ENCODE measurements at regions not wholly inside any gene's neighbourhood (a gene's known extent, or its start where the extent isn't known, plus 50 kb on each side); places are given as distances from the start of the nearest gene placed in this dataset.
A peak's percentile ranks its signal among the peaks of the same experiment; 100 is the strongest.
"Not testable (repeated sequence)": the region's sequence is repeated elsewhere in the genome, so short reads cannot be mapped to it uniquely, and the experiment has no call there.

GRCh38 chr9:75545287-75545686 lies 345.2 kb upstream of the PCSK5 start:
- no peak for DNase-seq

GRCh38 chr9:75548871-75549270 lies 341.6 kb upstream of the PCSK5 start:
- no peak for DNase-seq

DNA sequence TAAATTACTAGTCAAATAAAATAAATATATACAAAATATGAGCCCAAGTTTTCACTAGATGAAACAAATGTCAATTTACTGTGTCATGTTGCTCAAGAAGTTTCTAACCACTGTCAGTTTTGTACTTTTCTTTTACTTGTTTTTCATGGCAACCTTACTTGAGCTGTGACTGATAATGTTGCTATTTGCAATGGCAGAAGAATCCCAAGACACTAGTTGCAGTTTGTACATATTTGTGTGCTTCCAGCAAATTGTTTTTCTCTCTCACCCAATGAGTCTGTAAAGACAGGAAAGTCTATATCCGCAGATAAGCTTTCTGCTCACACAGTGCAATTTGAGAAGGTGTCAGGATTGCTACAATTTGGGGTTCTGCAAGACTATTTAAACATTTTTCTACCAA lies 338.6 kb upstream of the PCSK5 start:
- no peak for DNase-seq

- DNase-seq, result no peak
Observed at GRCh38 chr9:75552941-75553340, 337.5 kb upstream of the PCSK5 start.

- not testable (repeated sequence) for DNase-seq
Observed at GRCh38 chr9:75566813-75567212, 323.7 kb upstream of the PCSK5 start.

GRCh38 chr9:75570538-75570937 lies 319.9 kb upstream of the PCSK5 start:
- DNase-seq, result no peak

DNA sequence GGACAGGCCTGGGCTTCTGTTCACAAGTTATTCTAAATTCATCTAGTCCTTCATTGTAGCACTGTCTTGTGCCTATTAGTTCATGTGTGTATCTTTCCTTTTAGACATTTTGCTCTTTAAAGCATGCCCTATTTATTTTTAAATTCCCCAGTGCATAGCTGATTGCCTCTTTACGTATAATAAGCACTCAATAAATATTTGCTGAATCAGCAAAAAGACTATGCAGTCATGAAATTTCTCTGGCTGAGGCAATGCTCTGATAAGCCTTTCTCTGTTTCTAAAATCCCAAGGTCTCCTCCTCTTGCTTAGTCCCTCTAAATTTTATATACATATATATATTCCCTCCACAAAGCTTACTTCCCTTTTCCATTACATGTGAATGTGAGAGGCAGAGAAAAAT lies 315.9 kb upstream of the PCSK5 start:
- no peak for DNase-seq

GRCh38 chr9:75582870-75583269 lies 307.6 kb upstream of the PCSK5 start:
- no peak for DNase-seq

DNA sequence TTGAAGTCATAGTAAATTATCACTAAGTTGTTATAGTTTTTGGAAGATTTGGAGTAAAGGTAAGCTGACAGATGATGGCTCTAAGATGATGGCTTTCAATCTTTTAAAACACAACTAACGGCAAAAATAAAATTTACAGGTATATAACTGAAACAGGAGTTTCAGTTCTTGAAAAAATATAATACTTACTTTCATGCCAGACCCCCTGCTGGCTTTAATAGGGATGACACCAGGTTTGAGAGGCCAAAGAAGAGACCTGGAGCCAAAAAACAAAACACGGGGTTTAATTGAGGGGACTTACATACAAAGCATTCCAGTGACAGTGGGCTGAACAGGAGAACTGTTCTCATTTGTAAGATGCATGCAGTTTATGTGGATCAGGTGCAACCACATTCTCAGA lies 301.7 kb upstream of the PCSK5 start:
- DNase-seq, result no peak

- DNase-seq, result no peak
Observed at GRCh38 chr9:75589497-75589896, 301.0 kb upstream of the PCSK5 start.

- no peak for DNase-seq
Observed at GRCh38 chr9:75591972-75592371, 298.5 kb upstream of the PCSK5 start.

GRCh38 chr9:75592586-75592985 lies 297.9 kb upstream of the PCSK5 start:
- no peak for DNase-seq

- DNase-seq, result no peak
Observed at GRCh38 chr9:75593920-75594319, 296.6 kb upstream of the PCSK5 start.

DNA sequence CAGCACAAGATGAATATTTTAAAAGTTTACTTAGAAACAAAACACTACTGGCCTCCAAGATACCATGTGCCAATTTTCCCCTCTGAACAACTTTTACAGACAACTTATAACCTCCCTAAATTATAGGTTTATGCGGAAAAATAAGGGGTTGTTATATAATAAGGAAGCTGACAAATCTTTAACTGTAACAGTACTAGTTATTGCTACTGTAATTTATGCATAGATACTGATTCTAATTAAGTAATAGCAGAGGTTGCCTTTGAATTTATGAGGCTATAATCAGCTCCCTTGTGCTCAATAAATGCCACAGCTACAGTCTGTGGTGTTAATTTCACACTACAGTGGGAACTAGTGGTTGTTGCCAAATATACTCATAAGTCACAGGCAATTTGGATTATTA lies 291.3 kb upstream of the PCSK5 start:
- no peak for DNase-seq

DNA sequence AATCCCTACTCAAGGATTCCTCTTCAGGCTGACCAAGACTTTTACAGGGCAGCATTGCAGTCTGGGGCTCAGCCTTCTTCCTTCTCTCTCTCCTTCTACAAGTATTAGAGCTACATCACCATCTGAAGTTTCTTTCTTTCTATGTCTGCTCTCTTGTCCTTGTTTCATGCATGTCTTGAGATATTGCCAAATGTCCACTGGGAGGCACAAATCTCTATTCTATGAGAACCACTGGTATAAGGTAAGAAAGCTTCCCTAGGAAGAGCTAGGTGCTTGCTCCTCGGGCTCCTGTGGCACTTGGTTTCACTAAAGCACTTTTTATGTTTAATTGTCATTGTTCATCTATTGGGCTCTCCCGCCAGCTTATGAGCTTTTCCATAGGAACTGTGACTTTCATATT lies 289.2 kb upstream of the PCSK5 start:
- no peak for DNase-seq

- no peak for DNase-seq
Observed at GRCh38 chr9:75602060-75602459, 288.4 kb upstream of the PCSK5 start.

DNA sequence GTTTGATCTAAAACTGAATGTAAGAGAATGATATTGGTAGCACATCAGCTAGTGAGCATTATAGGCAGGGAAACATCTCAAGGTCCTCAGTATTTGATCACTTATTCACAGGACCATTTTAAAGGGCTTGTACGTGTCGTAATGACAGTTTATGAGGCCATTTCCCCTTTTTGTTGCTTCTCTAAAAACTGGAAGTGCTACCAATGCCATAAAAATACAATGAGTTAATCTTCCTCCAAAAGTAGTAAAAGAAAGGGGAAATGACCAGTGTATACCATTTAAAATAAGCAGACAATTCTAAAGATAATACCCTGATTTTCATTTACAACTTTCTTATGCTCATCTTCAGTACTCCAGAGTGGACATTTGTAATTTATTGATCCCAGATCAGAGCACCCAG lies 285.8 kb upstream of the PCSK5 start:
- no peak for DNase-seq

GRCh38 chr9:75607521-75607920 lies 283.0 kb upstream of the PCSK5 start:
- DNase-seq, result no peak

- DNase-seq, result no peak
Observed at GRCh38 chr9:75609401-75609800, 281.1 kb upstream of the PCSK5 start.

DNA sequence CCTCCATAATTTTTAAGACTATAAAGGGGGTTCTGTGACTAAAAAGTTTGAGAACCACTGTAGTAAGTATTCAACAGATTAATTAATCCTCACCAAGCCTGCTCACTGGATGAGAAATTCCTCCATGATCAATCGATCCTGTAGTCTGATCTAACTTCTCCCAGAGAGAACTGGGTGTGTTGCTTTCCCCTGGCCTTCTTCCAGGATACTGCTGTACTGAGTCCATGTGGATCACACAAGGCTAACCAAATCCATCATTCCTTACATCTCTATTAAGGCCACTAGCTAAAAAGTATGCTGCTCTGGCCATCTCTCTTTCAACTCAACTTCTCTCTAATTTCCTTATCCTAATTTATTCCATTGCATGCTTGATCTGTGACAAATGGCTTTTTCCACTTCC lies 280.2 kb upstream of the PCSK5 start:
- no peak for DNase-seq

- DNase-seq, result peak; percentile 43
Observed at GRCh38 chr9:75612205-75612604, 278.3 kb upstream of the PCSK5 start.

GRCh38 chr9:75612754-75613153 lies 277.7 kb upstream of the PCSK5 start:
- peak; percentile 31 for DNase-seq

DNA sequence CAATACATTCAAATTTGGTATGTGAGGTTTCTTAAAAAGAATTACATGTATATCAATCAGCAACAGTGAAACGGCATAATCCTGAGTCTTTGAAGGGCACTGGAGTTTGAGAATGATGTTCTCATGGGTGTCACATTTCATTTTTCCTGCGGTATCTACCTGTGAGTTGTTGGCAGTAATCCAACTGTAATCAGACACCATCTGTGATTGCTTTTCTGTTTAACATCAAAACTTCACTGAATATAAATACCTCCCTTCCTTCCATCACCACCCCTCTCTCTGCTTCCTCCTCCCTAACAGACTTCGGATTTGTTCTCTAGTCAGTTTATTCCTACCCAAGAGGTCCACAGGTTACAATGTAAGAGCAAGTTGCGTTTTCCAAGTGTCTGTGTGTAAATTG lies 275.2 kb upstream of the PCSK5 start:
- peak; percentile 95 for DNase-seq

- DNase-seq, result no peak
Observed at GRCh38 chr9:75616052-75616451, 274.4 kb upstream of the PCSK5 start.

GRCh38 chr9:75616841-75617566 lies 273.5 kb upstream of the PCSK5 start:
- no peak for DNase-seq

DNA sequence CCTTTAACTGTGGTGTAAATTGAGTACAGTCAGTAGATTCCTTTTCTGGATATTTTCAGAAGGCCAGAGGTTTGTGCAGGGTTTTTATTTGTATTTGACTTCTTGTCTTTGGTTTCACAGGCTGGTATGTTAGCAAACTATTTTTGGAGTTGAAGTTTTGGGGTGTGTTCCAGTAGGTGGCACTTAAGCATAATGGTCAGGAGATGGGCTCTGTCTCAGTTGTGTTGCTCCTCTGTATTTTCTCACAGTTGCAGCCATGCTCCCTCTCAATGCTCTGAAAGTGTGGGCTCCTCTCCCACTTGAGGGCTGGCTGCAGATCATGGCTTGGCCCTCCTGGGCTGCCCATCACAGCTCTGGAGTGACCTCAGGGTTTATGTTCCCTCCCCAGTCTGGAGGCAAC lies 267.0 kb upstream of the PCSK5 start:
- no peak for DNase-seq

Data from NCI-H345 (cell line).